Head of caudate nucleus (tissue), 42 donors: ENCODE measurements at regions not wholly inside any gene's neighbourhood (a gene's known extent, or its start where the extent isn't known, plus 50 kb on each side); places are given as distances from the start of the nearest gene placed in this dataset.

ENCODE experiments used
- DNase-seq, 42 donors: peaks; one replicate each; pipeline versions ENCODE4 v3.0.0 to v3.0.0-alpha.2; 2020 to 2021; ENCODE audit warnings: mixed read lengths in 7 of 42
- intact Hi-C: fragments of 100-400 bp; cut with DNase I; formaldehyde crosslinking; loops from one replicate; pipeline ENCODE4 v1.15.0; 2022

DNA sequence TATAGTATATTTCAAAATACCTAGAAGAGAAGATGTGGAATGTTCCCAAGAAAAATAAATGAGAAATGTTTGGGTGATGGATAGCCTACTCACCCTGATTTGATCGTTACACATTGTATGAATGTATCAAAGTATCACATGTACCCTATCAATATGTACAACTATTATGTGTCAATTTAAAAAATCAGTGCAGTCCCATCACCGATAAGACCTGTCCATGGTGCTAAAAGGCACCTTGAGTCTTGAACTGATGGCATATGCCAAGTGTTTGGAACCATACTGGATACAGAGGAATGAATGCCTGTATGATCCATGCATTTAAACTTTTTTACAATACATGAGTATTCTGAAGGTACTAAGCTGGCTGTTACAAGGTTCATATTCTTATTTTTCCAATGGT is 50.2 kb upstream of the ZNF835 start:
- DNase-seq, result no peak
- intact Hi-C loops, result loop anchor here (10.0 kb wide), 1 partner anchor 113 kb away; no protein-coding TSS in a partner anchor
